GM06990 (cell line): ENCODE measurements at regions not wholly inside any gene's neighbourhood (a gene's known extent, or its start where the extent isn't known, plus 50 kb on each side); places are given as distances from the start of the nearest gene placed in this dataset.

Source experiments
- DNase-seq: peaks from one replicate; pipeline ENCODE4 v3.0.0-alpha.2; 2011; ENCODE audit not compliant: insufficient read length; ENCODE audit errors: extremely low read depth
- H3K27me3 ChIP-seq: replicated peaks from 2 replicates; pipeline ENCODE4 v1.6.0; 2011; ENCODE audit warnings: low read length; ENCODE audit not compliant: control insufficient read depth, insufficient read depth
- H3K36me3 ChIP-seq: 2 replicates; pipeline ENCODE4 v1.5.1; 2011; ENCODE audit warnings: low read length; ENCODE audit not compliant: control insufficient read depth, insufficient read depth
- H3K4me3 ChIP-seq: replicated peaks from 2 replicates; pipeline ENCODE4 v1.5.1; 2011; ENCODE audit warnings: low read depth, mild to moderate bottlenecking, control low read depth, low read length
- TF ChIP-seq, protein P1 (sequence below): IDR thresholded peaks from 2 replicates; pipeline ENCODE4 v1.5.1; 2011; ENCODE audit warnings: low read length, control low read depth, mild to moderate bottlenecking, inconsistent platforms; ENCODE audit not compliant: insufficient read depth, poor library complexity, severe bottlenecking

DNA sequence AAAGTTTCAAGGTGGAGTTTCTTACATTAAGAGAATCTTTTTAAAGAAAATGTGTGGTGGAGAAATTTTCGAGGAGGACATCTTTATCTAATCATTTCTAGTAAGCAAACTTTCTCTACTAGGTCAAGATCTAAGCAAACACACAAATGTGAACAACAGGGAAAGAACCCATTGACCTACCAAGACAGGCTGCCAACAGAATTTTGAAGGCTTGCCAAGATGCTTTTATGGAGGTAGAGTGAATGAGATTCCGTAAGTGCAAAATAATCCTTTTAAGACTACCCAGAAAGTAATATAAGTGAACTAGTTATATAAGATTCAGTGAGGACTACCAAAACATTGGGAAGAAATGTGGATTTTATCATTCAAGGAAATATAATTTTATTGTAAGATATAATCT, 357.1 kb upstream of the PDE3A start:
- TF ChIP-seq, protein P1, sequence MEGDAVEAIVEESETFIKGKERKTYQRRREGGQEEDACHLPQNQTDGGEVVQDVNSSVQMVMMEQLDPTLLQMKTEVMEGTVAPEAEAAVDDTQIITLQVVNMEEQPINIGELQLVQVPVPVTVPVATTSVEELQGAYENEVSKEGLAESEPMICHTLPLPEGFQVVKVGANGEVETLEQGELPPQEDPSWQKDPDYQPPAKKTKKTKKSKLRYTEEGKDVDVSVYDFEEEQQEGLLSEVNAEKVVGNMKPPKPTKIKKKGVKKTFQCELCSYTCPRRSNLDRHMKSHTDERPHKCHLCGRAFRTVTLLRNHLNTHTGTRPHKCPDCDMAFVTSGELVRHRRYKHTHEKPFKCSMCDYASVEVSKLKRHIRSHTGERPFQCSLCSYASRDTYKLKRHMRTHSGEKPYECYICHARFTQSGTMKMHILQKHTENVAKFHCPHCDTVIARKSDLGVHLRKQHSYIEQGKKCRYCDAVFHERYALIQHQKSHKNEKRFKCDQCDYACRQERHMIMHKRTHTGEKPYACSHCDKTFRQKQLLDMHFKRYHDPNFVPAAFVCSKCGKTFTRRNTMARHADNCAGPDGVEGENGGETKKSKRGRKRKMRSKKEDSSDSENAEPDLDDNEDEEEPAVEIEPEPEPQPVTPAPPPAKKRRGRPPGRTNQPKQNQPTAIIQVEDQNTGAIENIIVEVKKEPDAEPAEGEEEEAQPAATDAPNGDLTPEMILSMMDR: no peak
- Histone ChIP-seq H3K4me3 (no peak overlapping the region), H3K36me3 (no peaks in the 10 kb centered on the region), H3K27me3 (no peaks in the 10 kb centered on the region)
- no peak for DNase-seq

DNA sequence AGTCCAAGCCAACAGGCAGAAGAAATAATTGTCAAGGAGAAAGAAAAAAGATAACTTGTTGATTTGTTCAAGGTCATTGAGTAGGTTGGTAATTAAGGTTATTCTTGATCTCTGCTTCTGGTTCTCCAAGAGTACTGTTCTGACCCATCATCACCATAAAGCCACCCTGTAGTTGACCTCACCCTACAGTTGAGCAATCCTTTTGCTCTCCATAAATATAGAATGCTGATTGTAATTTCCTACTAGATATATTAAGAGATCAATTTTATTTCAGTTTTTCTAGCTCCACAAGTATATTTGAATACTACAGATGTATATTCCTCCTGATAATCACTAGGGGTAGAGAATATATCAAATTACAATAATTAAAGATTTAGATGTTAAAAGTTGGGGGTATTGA, 350.5 kb upstream of the PDE3A start:
- Histone ChIP-seq H3K36me3 (no peaks in the 10 kb centered on the region), H3K27me3 (no peaks in the 10 kb centered on the region), H3K4me3 (no peak overlapping the region)
- DNase-seq: no peak
- TF ChIP-seq, protein P1: no peak

DNA sequence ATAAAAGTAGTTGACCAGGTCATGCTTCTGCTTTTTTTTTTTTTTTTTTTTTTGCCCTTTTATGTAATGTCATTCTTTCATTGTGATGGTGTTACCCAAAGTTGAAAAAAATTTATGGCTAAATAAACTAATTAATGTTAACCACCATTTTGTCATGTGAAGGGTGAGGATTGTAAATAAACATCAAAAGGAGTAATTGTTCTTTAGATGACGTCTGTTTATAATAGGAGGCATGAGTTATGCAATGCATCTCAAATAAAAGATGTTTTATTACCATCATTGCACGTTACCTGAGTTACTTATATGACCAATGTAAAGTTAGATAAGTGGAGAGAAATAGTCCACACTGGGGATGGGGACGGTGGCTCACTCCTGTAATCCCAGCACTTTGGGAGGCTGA, 349.9 kb upstream of the PDE3A start:
- H3K27me3 ChIP-seq: no peaks in the 10 kb centered on the region
- DNase-seq: no peak
- TF ChIP-seq, protein P1: no peak
- no peak overlapping the region for H3K4me3 ChIP-seq
- no peaks in the 10 kb centered on the region for H3K36me3 ChIP-seq

DNA sequence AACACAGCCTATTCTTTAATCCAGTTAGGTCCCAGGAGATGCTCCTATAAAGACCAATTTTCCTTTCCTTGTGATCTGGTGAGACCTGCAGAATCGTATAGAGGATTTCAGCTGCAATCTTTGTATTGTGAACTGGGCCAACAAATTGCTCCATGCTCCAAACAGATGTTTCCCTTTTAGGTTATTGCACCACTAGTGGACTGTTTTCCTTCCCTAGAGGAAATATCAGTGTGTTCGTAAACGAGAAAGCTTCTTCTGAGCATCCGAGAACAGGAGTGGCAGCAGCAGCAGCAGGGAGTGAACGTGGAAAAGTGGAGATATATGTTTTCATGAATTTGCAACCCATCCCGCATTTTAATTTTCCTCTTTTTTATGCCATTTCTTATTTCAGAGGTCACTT, 344.1 kb upstream of the PDE3A start:
- Histone ChIP-seq H3K36me3 (no peaks in the 10 kb centered on the region), H3K27me3 (no peaks in the 10 kb centered on the region), H3K4me3 (no peak overlapping the region)
- DNase-seq: no peak
- TF ChIP-seq, protein P1: no peak

DNA sequence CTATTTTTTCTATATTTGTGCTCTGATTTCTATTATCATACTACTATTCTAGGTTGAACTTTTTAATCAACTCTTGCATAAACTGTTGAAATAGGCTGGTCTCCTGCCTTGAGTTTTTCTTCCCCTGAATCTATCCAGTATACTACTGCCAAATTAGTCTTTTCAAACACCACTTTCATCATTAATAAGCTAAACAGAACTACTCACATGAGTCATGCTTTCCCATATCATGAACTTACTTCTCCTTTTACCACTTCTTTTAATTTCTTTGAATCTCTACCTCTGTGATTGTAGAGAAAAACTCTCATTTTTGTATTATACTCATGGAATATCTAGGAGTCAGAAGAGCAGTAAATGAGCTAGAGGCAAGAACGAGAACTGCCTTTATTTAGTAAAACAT, 340.3 kb upstream of the PDE3A start:
- DNase-seq: peak; percentile 7
- TF ChIP-seq, protein P1: no peak
- no peaks in the 10 kb centered on the region for H3K36me3 ChIP-seq
- H3K27me3 ChIP-seq: no peaks in the 10 kb centered on the region
- H3K4me3 ChIP-seq: no peak overlapping the region

DNA sequence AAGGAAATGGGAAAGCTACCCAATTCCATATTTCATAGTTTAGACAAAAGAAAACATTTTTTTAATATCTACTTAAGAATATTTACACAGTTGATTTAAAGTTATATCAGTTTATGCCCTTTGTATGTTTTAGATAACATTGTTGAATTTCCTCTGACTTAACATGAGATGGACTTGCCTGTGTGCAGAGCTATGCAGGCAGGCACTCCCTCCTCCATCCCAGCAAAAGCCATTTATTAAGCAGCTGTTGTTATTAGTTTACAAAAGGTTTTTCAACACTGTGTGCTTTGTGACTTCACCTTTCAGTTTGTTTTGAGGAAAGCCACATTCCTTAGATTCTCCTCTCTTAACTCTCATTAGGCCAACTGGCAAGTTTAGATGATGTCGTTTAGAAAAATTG, 337.5 kb upstream of the PDE3A start:
- no peak for DNase-seq
- Histone ChIP-seq H3K27me3 (no peaks in the 10 kb centered on the region), H3K36me3 (no peaks in the 10 kb centered on the region), H3K4me3 (no peak overlapping the region)
- TF ChIP-seq, protein P1: no peak
